ENCODE measurements at regions not wholly inside any gene's neighbourhood (a gene's known extent, or its start where the extent isn't known, plus 50 kb on each side); places are given as distances from the start of the nearest gene placed in this dataset.
A peak's percentile ranks its signal among the peaks of the same experiment; 100 is the strongest.
"Not testable (repeated sequence)": the region's sequence is repeated elsewhere in the genome, so short reads cannot be mapped to it uniquely, and the experiment has no call there.

DNA sequence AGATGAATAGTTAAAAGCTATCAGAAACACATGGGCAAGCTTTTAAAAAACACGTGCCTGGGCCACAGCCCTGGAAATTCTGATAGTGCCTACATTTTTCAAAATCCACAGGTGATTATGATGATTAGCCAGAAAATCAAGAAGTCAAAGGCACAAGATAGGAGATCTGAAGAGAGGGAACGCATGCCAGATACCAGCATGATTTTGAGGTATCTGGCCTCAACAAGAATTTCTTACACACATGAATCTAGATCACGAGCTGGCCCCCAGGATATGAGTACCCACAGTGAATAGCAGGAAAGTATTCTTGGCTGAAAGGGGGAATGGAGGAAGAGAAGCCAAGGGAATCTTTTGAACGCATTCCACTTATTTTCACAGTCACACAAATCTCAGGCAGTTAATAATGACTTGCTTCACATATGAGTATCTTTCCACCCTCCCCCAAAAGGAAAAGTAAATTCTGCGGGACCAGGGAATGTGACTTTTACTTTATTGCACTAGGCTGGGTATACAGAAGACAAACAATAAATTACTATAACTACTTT is 438.2 kb downstream of the BCAT1 start:
- no peak for DNase-seq (ENCODE audit: low read depth, low spot score)

DNA sequence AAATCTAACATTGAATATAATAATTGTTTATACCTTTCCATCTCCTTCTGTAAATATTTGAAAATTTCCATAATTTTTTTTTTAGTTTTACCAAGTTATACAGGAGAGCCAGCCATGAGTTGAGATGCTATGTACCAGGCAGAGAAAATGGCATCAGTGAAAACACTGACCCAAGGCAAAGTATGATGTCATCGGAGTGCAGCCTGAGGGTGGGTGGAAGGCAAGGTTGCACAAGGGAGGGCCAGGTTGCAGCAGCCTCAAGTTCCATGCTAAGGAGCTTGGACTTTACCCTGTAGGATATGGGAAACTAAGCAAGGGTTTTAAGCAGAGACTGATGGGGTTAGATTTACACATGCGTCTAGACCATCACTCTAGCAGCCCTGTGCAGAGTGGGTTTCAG is 441.1 kb downstream of the BCAT1 start:
- peak; percentile 5 for DNase-seq (ENCODE audit: low read depth, low spot score)

DNA sequence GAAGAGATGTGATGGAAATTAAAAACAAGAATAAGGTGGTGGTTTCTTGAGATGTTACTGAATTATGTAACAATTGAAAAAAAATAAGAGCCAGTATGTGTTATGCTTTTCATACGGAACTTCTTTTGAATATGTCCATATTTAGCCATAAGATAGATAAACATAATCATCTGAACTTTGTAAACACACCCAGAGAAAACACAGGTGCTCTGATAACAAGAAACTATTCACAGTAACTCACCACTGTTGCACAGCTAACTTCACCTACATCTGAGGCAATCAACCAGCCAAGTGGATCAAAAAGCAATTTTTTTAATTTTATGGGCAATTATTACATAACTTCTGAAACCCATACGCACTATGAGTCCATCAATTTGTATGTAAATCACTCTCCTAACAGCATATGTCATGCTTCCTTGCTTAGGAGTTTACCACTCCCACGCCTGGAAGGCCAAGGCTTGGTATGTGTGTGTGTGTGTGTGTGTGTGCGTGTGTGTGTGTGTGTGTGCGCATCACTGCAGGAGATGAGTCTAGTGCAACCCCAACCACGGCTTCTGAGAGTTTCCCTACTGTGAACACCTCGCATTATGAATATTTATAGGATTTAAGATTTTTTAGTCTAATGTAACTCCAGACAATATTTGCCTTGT is 443.4 kb downstream of the BCAT1 start:
- no peak for DNase-seq (ENCODE audit: low read depth, low spot score)

DNA sequence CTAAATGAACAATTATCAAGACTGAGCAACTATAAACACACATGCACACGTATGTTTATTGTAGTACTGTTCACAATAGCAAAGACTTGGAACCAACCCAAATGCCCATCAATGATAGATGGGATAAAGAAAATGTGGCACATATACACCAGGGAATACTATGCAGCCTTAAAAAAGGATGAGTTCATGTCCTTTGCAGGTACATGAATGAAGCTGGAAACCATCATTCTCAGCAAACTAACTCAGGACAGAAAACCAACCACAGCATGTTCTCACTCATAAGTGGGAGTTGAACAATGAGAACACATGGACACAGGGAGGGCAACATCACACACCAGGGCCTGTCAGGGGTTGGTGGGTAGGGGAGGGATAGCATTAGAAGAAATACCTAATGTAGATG is 445.4 kb downstream of the BCAT1 start:
- DNase-seq (ENCODE audit: low read depth, low spot score) = not testable (repeated sequence)

DNA sequence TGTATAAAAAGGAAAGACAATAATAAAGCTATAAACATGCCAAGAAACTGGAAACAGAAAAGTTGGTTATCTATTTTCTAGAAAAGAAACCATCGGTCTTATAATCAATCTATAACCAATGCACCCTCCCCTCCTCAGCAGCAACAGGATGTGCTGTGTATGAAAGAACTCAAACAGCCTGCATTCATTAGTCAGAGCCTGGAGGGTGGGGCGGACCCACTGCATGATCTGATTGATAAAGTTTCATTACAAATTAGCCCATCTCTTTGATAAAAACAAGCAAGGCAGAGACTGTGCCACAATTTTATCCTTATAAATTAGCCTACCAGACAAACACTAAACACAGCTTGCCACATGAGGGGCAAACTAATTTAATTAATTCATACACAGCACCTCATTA is 448.1 kb downstream of the BCAT1 start:
- DNase-seq (ENCODE audit: low read depth, low spot score) = no peak

DNA sequence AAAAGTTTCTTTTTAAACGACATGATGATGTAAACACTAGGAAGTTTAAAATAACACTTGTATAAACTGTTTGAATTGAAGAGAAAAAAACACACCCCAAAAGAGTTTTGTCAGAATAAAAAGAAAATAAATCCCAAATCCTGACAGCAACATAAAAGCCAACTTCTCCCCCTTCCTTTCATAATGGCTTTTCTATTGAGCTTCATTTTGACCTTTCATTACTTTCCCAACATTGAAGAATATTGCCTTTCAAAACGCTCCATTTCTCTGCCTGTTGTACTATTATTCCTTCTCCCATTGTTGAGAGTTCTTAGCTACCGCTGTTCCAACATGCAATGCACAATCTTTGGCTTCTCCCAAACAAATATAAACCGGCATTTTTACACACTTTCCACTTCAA is 448.5 kb downstream of the BCAT1 start:
- DNase-seq (ENCODE audit: low read depth, low spot score) = no peak

DNA sequence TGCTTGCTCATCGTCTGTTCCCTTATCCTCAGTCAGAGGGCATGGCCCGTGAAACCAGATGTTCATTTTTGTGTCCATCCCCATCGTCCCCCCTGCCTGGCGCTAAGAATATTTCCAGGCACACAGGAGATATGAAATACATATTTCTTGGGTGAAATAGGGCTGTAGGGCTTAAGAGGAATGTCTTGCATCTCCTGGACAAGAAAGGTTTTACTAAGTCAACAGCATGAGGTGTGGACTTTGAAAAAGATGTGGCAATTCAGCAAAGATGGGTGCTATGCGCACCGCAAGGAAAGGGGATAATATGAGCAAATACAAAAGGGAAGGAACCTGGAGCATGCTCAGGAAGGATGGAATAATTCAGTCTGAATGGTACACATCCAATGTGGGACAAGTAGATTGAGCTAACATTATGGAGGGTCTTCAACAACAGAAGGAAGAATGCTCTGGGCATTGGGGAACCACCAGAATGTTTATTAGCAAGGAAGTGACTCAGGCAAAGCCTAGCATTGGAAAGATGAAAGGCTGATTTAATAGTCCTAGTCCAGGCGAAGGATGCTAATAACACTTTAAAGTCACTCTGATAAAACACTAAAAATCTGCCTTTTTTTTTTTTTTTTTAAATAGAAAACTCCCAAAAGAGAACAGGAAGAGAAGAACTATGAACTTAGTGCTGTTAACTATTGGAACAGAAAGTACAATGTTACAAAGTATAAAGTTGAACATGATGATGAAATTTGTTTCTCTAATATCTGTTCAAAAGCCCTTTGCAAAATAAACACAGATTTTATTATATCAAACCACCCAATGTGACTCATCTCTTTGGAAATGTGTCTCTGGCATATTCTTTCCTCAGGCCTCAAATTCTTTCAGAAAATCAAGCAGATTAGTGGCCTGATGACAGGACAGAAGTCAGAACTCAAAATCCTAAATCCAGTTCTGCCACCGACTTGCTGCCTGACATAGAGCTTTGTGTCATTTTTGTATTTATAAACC is 449.5 kb downstream of the BCAT1 start:
- no peak for DNase-seq (ENCODE audit: low read depth, low spot score)

DNA sequence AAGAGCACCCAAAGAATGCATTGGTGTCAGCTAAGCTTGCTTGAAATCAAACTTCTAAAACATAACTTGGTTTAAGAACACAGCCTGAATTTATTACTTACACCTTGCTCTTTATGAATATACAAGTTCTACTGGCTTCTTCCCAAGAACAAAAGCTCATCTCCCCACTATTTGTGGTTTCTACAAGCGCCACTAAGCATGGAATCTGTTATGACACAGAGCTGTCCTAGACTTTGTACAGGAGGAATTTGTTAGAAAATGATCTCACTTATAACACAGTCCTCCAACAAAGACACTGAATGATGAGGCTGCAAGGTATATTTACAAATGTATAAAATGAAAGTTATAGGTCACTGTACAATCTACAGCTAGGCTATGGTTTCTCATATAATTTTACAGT is 452.1 kb downstream of the BCAT1 start:
- DNase-seq (ENCODE audit: low read depth, low spot score) = no peak

DNA sequence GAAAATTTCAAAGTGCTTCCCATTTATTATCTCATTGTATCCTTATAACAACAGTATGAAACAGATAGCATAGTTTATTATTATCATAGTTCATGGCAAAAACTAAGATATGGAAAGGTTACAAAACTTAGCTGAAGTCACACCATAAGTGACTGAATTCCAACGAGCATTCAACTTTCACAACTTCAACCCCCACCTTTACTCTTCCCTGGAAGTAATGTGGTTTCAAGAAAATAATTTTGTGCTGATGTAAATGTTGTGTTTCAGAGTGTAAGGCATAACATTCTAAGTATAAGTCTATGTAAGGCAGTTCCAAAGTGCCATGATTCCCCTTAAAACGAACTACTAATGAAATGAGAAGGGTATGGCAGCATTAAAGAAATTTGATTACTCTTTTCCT is 454.5 kb downstream of the BCAT1 start:
- no peak for DNase-seq (ENCODE audit: low read depth, low spot score)

DNA sequence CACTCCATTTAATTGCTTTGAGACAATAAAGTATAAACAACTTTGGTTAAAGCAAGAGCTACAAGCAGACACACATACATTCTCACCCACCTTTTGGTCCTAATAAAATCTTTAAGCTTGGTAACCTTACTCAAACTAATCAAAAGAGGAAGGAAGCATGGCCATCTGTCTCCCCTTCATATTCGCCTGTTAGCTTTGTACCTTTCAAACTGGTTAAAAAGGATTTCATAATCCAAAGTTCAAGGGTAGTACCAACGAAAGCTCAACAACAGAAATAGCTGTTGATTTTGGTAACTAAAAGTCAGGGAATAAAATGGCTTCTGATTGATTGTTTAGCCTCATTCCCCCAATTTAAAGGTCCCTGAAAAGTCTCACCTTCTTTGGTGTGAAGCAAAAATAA is 456.9 kb downstream of the BCAT1 start:
- DNase-seq (ENCODE audit: low read depth, low spot score) = no peak

DNA sequence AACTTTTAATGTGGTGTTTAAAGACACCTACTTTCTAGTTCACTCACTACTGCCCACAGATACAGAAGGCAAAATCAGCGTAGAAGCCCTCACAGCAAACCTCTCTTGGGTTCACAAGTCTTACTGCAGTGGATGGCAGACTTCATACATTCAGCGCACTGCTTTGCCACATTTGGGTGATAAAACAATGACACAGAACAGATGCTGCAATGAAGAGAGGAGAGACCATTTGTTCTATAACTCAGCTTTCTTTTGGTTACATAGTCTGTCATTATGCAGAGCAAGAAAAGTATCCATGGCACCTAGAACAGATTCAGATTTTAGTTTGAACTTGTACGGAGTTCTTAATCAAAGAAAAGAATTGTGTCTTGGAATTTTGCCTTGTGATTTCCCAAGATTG is 459.0 kb downstream of the BCAT1 start:
- no peak for DNase-seq (ENCODE audit: low read depth, low spot score)

DNA sequence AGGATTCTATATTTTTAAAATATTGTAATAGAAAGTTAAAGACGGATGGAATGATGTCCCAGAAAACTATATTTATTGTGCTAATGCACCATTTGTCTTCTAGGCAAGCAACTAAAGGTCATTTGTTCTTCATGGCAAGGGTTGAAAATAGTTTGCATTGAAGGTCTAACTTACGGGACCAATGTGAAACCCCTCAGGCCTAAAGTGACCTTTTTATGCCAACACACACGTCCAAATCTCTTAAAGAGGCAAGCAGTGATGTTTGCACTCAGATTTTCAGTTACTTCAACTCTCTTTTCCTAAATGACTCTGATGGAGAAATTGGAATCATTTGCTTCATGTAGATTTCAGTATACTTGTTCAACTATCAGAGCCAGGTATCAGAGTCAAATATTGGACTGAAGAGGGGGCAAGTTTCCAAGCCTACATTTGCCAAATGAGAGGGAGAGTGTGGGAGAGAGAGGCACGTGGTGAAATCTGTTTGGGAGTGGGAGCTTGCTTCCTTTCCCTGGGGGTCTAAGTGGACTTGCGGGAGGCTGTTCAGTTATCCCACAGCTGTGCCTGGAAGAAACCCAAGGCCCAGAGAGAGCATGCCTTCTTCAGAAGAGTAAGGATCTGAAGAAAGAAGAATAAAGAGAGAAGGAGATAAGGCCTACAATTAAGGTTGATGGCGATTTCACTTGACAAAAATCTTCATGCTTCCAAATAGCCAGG is 459.8 kb downstream of the BCAT1 start:
- DNase-seq (ENCODE audit: low read depth, low spot score) = no peak

DNA sequence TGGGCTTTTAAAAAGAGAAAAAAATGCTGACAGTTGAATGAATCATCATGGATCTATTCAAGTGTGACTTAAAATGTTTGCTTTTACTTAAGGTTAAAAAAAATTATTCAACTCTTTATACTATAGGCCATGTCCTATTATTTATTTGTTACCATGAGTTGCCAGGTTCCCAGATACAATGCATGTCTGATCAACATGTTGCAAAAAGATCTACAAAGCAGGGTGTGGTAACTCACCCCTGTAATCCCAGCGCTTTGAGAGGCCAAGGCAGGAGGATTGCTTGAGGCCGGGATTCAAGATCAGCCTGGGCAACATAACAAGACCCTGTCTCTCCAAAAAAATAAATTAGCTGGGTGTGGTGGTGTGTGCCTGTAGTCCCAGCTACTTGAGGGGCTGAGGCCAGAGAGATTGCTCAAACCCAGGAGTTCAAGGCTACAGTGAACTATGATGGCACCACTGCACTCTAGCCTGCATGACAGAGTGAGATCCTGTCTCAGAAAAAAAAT is 460.8 kb downstream of the BCAT1 start:
- DNase-seq (ENCODE audit: low read depth, low spot score) = no peak

DNA sequence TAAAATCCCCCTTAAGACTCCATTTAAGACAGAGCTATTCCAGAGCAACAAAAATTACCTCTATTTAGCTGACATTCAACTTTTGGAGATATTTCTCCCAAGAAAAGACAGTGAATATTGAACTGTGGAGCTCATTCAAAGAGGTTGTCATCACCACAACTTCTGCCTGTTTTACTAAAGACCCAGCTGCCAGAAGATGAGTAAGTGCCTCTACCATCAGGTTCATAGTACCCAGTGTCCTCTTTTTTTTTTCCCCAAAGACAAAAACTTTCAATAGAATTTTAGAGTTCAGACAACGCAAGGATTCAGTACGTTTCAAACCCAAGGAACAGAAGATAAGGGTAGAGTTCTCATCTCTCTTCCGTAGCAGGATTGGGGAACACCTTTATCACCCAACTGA is 461.3 kb downstream of the BCAT1 start:
- DNase-seq (ENCODE audit: low read depth, low spot score) = no peak

DNA sequence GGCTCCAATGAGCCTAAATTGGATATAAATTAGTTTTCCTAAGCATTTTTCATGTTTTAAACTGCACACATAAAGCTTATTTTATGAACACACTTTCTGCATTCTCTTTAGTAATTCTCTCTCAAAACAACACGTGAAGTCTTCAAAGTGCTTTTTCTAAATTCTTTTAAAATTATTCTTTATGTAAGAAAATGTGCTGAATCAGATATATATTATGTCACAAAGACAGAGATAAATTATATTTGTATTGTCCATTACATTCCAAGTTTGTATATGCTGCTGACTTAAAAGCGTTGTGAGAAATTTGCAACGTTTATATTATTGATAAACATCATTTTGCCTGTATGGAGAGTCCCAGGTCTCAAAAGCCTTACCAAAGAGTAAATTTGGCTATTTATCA is 465.2 kb downstream of the BCAT1 start:
- no peak for DNase-seq (ENCODE audit: low read depth, low spot score)

DNA sequence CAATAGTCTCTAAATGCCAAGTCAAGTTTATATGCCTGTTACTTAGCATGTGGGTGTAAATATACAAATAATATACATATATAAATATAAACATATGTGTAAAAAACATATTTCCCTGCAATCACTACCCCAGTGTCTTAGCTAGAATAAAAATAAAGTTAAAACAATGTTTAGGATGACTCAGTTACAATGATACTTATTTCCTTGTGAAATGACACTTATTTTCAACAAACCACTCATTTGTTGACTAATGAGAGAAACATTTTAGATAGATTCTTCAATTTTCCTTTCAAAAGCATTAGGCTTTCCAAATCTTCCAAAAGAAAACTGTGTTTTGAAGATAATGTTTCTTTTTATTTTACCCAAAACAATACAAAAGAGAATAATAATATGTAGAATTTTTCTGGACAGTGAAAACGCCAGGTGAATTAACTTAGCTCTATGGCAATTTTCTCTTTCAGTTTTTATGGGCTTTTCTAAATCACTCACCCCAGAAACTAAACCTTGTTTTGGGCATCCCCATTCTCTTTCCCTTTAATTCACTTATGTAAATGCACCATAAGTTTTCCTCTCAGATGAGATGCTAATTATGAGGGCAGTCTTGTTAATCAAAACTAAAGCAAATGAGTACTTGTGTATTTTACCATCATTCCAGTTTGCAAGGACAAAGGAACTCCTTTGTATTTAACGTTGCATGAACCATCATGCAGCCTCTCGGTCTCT is 465.9 kb downstream of the BCAT1 start:
- no peak for DNase-seq (ENCODE audit: low read depth, low spot score)

DNA sequence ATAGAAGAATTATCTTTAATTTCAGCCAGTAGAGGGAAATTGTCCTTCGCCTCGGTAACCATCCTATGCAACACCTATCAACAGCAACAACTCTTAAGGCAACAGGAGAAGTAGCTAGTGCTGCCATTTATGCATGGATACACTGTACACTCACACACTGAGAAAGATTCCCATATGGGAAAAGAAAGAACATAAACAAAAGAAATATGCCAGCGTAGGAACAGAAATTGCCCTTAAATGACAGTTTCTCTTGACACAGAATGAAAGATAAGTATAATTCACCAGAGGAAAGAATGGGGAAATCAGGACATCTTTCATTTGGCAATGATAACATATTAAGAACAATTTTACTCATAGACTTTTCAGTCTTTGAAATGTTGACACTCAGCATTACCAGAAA is 466.9 kb downstream of the BCAT1 start:
- DNase-seq (ENCODE audit: low read depth, low spot score) = no peak

DNA sequence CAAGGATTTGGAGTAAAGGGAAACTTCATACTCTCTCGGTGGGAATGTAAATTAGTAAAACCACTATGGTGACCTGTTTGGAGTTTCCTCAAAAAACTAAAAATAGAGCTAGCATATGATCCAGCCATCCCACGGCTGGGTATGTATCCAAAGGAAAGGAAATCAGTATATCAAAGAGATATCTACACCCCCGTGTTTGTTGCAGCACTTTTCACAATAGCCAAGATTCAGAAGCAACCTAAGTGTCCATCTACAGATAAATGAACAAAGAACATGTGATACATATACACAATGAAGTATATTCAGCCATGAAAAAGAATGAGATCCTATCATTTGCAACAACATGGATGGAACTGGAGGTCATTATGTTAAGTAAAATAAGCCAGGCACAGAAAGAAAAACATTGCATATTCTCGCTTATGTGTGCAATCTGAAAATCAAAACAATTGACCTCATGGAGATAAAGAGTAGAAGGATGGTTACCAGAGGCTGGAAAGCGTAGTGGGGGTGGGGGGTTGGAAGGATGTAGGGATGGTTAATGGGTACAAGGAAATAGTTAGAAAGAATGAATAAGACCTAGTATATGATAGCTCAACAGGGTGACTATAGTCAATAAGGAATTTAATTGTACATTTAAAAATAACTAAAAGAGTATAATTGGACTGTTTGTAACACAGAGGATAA is 468.0 kb downstream of the BCAT1 start:
- no peak for DNase-seq (ENCODE audit: low read depth, low spot score)

DNA sequence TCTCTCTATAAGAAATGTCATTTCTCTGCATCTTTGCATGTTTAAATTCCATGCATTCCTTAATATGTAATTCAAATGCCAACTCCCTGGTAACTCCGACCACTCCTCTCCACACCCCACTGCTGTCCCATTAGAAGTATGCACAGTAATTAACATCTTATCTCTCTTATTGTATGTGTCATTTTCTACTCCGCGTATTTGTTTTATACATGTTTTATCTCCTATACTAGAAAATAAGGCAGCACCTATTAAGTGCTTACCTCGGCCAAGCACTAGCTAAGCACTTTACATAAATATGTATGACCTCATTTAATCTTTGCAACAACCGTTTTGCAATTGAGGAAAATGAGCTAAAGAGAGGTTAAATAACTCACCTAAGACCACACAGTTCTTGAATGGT is 469.8 kb downstream of the BCAT1 start:
- DNase-seq (ENCODE audit: low read depth, low spot score) = no peak

DNA sequence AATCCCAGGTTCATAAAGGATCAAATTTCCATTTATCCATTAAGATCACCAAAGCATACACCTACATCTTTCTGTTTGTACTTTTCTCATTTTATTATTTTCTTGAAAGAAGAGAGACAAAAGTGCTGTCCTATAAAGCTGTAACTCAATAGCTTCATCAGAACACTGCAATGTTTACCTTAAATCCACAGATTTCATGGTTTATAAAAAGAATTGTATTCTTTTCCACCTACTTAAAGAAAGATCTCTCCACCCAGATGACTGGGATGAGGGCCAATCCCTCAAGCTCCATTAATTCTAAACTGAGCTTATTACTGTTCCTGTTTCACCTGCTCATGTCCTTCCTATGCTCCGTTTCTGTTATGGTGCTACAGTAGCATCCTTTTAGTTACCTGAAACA is 470.6 kb downstream of the BCAT1 start:
- no peak for DNase-seq (ENCODE audit: low read depth, low spot score)

DNA sequence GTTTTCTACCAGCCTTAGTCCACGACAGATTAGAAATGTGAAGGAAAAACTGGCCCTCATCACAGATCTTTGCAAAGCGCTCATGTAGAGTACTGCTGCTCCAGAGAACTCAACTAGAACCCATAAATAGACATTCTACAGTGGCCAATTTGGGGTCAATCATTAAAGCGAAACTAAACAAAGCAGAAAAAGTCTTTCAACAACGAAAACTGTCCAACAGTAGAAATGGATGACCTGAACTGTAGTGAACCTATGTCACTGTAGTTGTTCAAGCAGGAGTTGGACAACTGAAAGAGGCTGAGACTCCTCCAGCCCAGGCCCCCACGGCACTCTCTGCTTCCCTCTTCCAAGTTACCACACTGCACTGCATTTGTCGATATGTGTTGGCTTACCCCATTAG is 472.6 kb downstream of the BCAT1 start:
- DNase-seq (ENCODE audit: low read depth, low spot score) = no peak

All from ELF-1 (cell line).